Neuronal stem cell (in vitro differentiated cells): ENCODE measurements at regions not wholly inside any gene's neighbourhood (a gene's known extent, or its start where the extent isn't known, plus 50 kb on each side); places are given as distances from the start of the nearest gene placed in this dataset.
"Not testable (repeated sequence)": the region's sequence is repeated elsewhere in the genome, so short reads cannot be mapped to it uniquely, and the experiment has no call there.

Experiments used
- DNase-seq: peaks from one replicate; pipeline ENCODE4 v3.0.0-alpha.2; 2013; ENCODE audit warnings: low spot score
- H2AFZ ChIP-seq: one replicate; pipeline ENCODE4 v1.6.1; 2013; ENCODE audit warnings: mild to moderate bottlenecking, low read length, inconsistent platforms
- H2AK5ac ChIP-seq: 2 replicates; pipeline ENCODE4 v1.6.1; 2013; ENCODE audit warnings: low read depth, mild to moderate bottlenecking, inconsistent platforms, low read length, moderate library complexity, mixed read lengths
- H2BK120ac ChIP-seq: 2 replicates; pipeline ENCODE4 v1.6.1; 2013; ENCODE audit warnings: low read depth, mild to moderate bottlenecking, inconsistent platforms, low read length, moderate library complexity, mixed read lengths
- H2BK12ac ChIP-seq: one replicate; pipeline ENCODE4 v1.6.1; 2013; ENCODE audit warnings: low read length, inconsistent platforms
- H2BK15ac ChIP-seq: 2 replicates; pipeline ENCODE4 v1.6.1; 2013; ENCODE audit warnings: mild to moderate bottlenecking, low read length, inconsistent platforms, mixed read lengths
- H2BK5ac ChIP-seq: one replicate; pipeline ENCODE4 v1.6.1; 2013; ENCODE audit warnings: inconsistent platforms, mild to moderate bottlenecking, low read length, moderate library complexity
- H3K14ac ChIP-seq: one replicate; pipeline ENCODE4 v1.6.1; 2013; ENCODE audit warnings: low read length, inconsistent platforms
- H3K18ac ChIP-seq: 2 replicates; pipeline ENCODE4 v1.6.1; 2013; ENCODE audit warnings: low read length, inconsistent platforms
- H3K23ac ChIP-seq: 2 replicates; pipeline ENCODE4 v1.6.1; 2013; ENCODE audit warnings: low read depth, mild to moderate bottlenecking, mixed read lengths, low read length, inconsistent platforms; ENCODE audit not compliant: poor library complexity
- H3K27ac ChIP-seq: replicated peaks from 3 replicates; pipeline ENCODE4 v1.5.1; 2013; ENCODE audit warnings: low read length, inconsistent platforms
- H3K27me3 ChIP-seq, 3 experiments: 2 replicates each; pipeline ENCODE4 v1.6.1; 2013; ENCODE audit warnings: low read length in 3 of 3, mild to moderate bottlenecking in 2 of 3, inconsistent platforms in 1 of 3, low read depth in 1 of 3, mixed read lengths in 1 of 3, moderate library complexity in 1 of 3; ENCODE audit not compliant: control insufficient read depth in 3 of 3, insufficient read depth in 3 of 3
- H3K36me3 ChIP-seq, 2 donors: replicated peaks in 1 of 2; 2 replicates each; pipeline ENCODE4 v1.6.1; 2013; ENCODE audit warnings: low read length in 2 of 2; ENCODE audit not compliant: control insufficient read depth in 2 of 2, insufficient read depth in 2 of 2
- H3K4ac ChIP-seq: 2 replicates; pipeline ENCODE4 v1.6.1; 2013; ENCODE audit warnings: inconsistent platforms, mild to moderate bottlenecking, low read length, moderate library complexity
- H3K4me1 ChIP-seq, 2 donors: 1 replicate in 1 of 2; 2 replicates in 1 of 2; pipeline ENCODE4 v1.6.1; 2013; ENCODE audit warnings: low read length in 2 of 2, low read depth in 1 of 2; ENCODE audit not compliant: control insufficient read depth in 2 of 2, insufficient read depth in 1 of 2
- H3K4me2 ChIP-seq: one replicate; pipeline ENCODE4 v1.6.1; 2013; ENCODE audit warnings: mild to moderate bottlenecking, low read length, inconsistent platforms; ENCODE audit not compliant: insufficient read depth, poor library complexity, severe bottlenecking
- H3K4me3 ChIP-seq, 2 donors: 2 replicates each; pipeline ENCODE4 v1.5.1; 2013; ENCODE audit warnings: low read length in 2 of 2, mild to moderate bottlenecking in 2 of 2, inconsistent platforms in 1 of 2, moderate library complexity in 1 of 2
- H3K79me1 ChIP-seq: one replicate; pipeline ENCODE4 v1.6.1; 2013; ENCODE audit warnings: low read depth, mild to moderate bottlenecking, inconsistent platforms, low read length, moderate library complexity
- H3K9ac ChIP-seq: one replicate; pipeline ENCODE4 v1.6.1; 2013; ENCODE audit warnings: mild to moderate bottlenecking, low read depth, low read length, inconsistent platforms; ENCODE audit not compliant: poor library complexity
- H3K9me3 ChIP-seq, 2 donors: replicated peaks in 1 of 2; 2 replicates each; pipeline versions ENCODE3 to v1.6.1; 2013; ENCODE audit warnings: low read length in 2 of 2, mild to moderate bottlenecking in 2 of 2, inconsistent platforms in 1 of 2, low read depth in 1 of 2, mixed read lengths in 1 of 2, moderate library complexity in 1 of 2; ENCODE audit not compliant: control insufficient read depth in 2 of 2, insufficient read depth in 1 of 2
- H4K8ac ChIP-seq: one replicate; pipeline ENCODE4 v1.6.1; 2013; ENCODE audit warnings: low read depth, mild to moderate bottlenecking, inconsistent platforms, low read length, moderate library complexity
- H4K91ac ChIP-seq: one replicate; pipeline ENCODE4 v1.6.1; 2013; ENCODE audit warnings: low read length, low read depth, mild to moderate bottlenecking, inconsistent platforms; ENCODE audit not compliant: poor library complexity
- WGBS, 2 donors: extraction: QIAGEN DNeasy Blood & Tissue Kit; methylation state at CpG; one replicate each; pipeline ENCODE4 v1.1.7; 2013; ENCODE audit warnings: missing lambda C conversion rate in 2 of 2, mixed read lengths in 1 of 2; ENCODE audit not compliant: insufficient read length in 2 of 2, insufficient replicate concordance in 1 of 2; ENCODE audit errors: extremely low coverage in 2 of 2; 5-methylcytosine and 5-hydroxymethylcytosine counted together

GRCh38 chr5:167108266-167108665 is 1183.2 kb upstream of the WWC1 start:
- not testable (repeated sequence) for H3K27ac ChIP-seq, H3K9me3 ChIP-seq, H2AK5ac ChIP-seq, H3K14ac ChIP-seq, H3K4me3 ChIP-seq, H4K91ac ChIP-seq, DNase-seq, H4K8ac ChIP-seq, H3K36me3 ChIP-seq, H3K23ac ChIP-seq, H2BK5ac ChIP-seq, H3K4ac ChIP-seq, H2AFZ ChIP-seq, H3K18ac ChIP-seq, H3K79me1 ChIP-seq, H3K9ac ChIP-seq, H3K4me2 ChIP-seq, H2BK15ac ChIP-seq, H2BK12ac ChIP-seq, H3K27me3 ChIP-seq, H2BK120ac ChIP-seq, H3K4me1 ChIP-seq
- WGBS, 2 donors, result no CpG with 5 or more reads among the region's 9 CpGs

GRCh38 chr5:167112556-167112955 is 1178.9 kb upstream of the WWC1 start:
- H2AK5ac ChIP-seq, result no peak overlapping the region
- H3K9ac ChIP-seq, result no peak overlapping the region
- H3K14ac ChIP-seq, result no peak overlapping the region
- no peak overlapping the region for H4K91ac ChIP-seq
- H3K4me3 ChIP-seq, result no peak overlapping the region
- H3K27me3 ChIP-seq, result no peaks in the 10 kb centered on the region
- H3K36me3 ChIP-seq, result no peaks in the 10 kb centered on the region
- H3K4me2 ChIP-seq, result no peak overlapping the region
- peaks cover 0 to 3% of the 10 kb centered on the region in 2 donors for H3K4me1 ChIP-seq
- H2BK5ac ChIP-seq, result no peak overlapping the region
- no peak overlapping the region for H4K8ac ChIP-seq
- H2AFZ ChIP-seq, result no peak overlapping the region
- H3K27ac ChIP-seq, result no peak overlapping the region
- no peak overlapping the region for H2BK12ac ChIP-seq
- no peak overlapping the region for H2BK15ac ChIP-seq
- H2BK120ac ChIP-seq, result no peak overlapping the region
- H3K23ac ChIP-seq, result no peak overlapping the region
- no peaks in the 10 kb centered on the region for H3K79me1 ChIP-seq
- no peak for DNase-seq
- peaks cover 0 to 4% of the 10 kb centered on the region in 2 donors for H3K9me3 ChIP-seq
- H3K4ac ChIP-seq, result no peak overlapping the region
- no CpG with 5 or more reads among the region's 2 CpGs for WGBS, 2 donors
- H3K18ac ChIP-seq, result no peak overlapping the region

GRCh38 chr5:167122267-167122666 is 1169.2 kb upstream of the WWC1 start:
- Histone ChIP-seq H3K79me1 (no peaks in the 10 kb centered on the region), H3K9me3 (no peaks in the 10 kb centered on the region), H3K23ac (no peak overlapping the region), H3K18ac (no peak overlapping the region), H3K9ac (no peak overlapping the region), H3K27ac (no peak overlapping the region), H3K4me3 (no peak overlapping the region), H2AK5ac (no peak overlapping the region), H3K4me2 (no peak overlapping the region), H2BK12ac (no peak overlapping the region), H2BK120ac (no peak overlapping the region), H2BK15ac (no peak overlapping the region), H3K27me3 (no peaks in the 10 kb centered on the region), H4K8ac (no peak overlapping the region), H3K36me3 (no peaks in the 10 kb centered on the region), H3K14ac (no peak overlapping the region), H2AFZ (no peak overlapping the region), H3K4ac (no peak overlapping the region), H4K91ac (no peak overlapping the region), H3K4me1 (no peaks in the 10 kb centered on the region), H2BK5ac (no peak overlapping the region)
- DNase-seq, result no peak
- no CpG with 5 or more reads among the region's 3 CpGs for WGBS, 2 donors

GRCh38 chr5:167123126-167123525 is 1168.3 kb upstream of the WWC1 start:
- Histone ChIP-seq H3K9me3 (no peaks in the 10 kb centered on the region), H2BK15ac (no peak overlapping the region), H4K8ac (no peak overlapping the region), H3K14ac (no peak overlapping the region), H4K91ac (no peak overlapping the region), H2AK5ac (no peak overlapping the region), H3K4ac (no peak overlapping the region), H2BK120ac (no peak overlapping the region), H3K18ac (no peak overlapping the region), H3K27ac (no peak overlapping the region), H2AFZ (no peak overlapping the region), H3K36me3 (no peaks in the 10 kb centered on the region), H3K23ac (no peak overlapping the region), H3K4me3 (no peak overlapping the region), H2BK12ac (no peak overlapping the region), H3K4me1 (peaks cover 0 to 5% of the 10 kb centered on the region in 2 donors), H3K79me1 (no peaks in the 10 kb centered on the region), H3K27me3 (no peaks in the 10 kb centered on the region), H2BK5ac (no peak overlapping the region), H3K4me2 (no peak overlapping the region), H3K9ac (no peak overlapping the region)
- no peak for DNase-seq
- no CpG with 5 or more reads among the region's 7 CpGs for WGBS, 2 donors
